WTC11 (cell line): ENCODE measurements at regions not wholly inside any gene's neighbourhood (a gene's known extent, or its start where the extent isn't known, plus 50 kb on each side); places are given as distances from the start of the nearest gene placed in this dataset.

Source experiments
- ATAC-seq: fragments of 200-7000 bp; cut with Tn5 transposase; 2 replicates; pipeline ENCODE4 v1.10.0; 2021; ENCODE audit warnings: mild to moderate bottlenecking, moderate library complexity
- CTCF ChIA-PET: fragments of 300-600 bp; sonication (Branson Sonifier 250); formaldehyde crosslinking; loops from one replicate; lab custom pipeline; 2021; ENCODE audit warnings: antibody characterized with exemption; lab: Charles Lee
- POLR2A ChIA-PET: fragments of 350-600 bp; sonication (Branson Sonifier 250); formaldehyde crosslinking; loops from one replicate; lab custom pipeline; 2021; ENCODE audit warnings: antibody characterized with exemption; lab: Charles Lee
- DNase-seq: peaks from one replicate; pipeline ENCODE4 v3.0.0; 2021; ENCODE audit warnings: low spot score
- H3K27ac Mint-ChIP-seq: 2 replicates; pipeline ENCODE4 v1.8.0; 2021; ENCODE audit warnings: mixed read lengths
- H3K27me3 Mint-ChIP-seq: 2 replicates; pipeline ENCODE4 v1.8.0; 2021; ENCODE audit warnings: low read depth, mild to moderate bottlenecking, moderate library complexity, mixed read lengths
- H3K36me3 Mint-ChIP-seq: 2 replicates; pipeline ENCODE4 v1.8.0; 2021; ENCODE audit warnings: mixed read lengths
- H3K4me1 Mint-ChIP-seq: 2 replicates; pipeline ENCODE4 v1.8.0; 2022; ENCODE audit warnings: mixed read lengths
- H3K4me3 Mint-ChIP-seq: 2 replicates; pipeline ENCODE4 v1.8.0; 2021; ENCODE audit warnings: mild to moderate bottlenecking, moderate library complexity, mixed read lengths
- H3K9me3 Mint-ChIP-seq: 2 replicates; pipeline ENCODE4 v1.8.0; 2021; ENCODE audit warnings: mixed read lengths
- ATF6 ChIP-seq: sonication (generic); formaldehyde crosslinking; IDR thresholded peaks from 2 replicates; pipeline ENCODE4 v1.8.1; 2023; ENCODE audit warnings: mild to moderate bottlenecking, missing genetic modification reagents
- CBFB ChIP-seq: sonication (generic); formaldehyde crosslinking; IDR thresholded peaks from 2 replicates; pipeline ENCODE4 v1.8.1; 2022; ENCODE audit warnings: mild to moderate bottlenecking, low read depth, missing genetic modification reagents
- CREB1 ChIP-seq: sonication (generic); formaldehyde crosslinking; IDR thresholded peaks from 2 replicates; pipeline ENCODE4 v1.8.0; 2023; ENCODE audit warnings: mild to moderate bottlenecking, missing genetic modification reagents
- E2F1 ChIP-seq: sonication (generic); formaldehyde crosslinking; IDR thresholded peaks from 2 replicates; pipeline ENCODE4 v1.8.0; 2022; ENCODE audit warnings: mild to moderate bottlenecking, missing genetic modification reagents
- FOXJ3 ChIP-seq: sonication (generic); formaldehyde crosslinking; IDR thresholded peaks from 2 replicates; pipeline ENCODE4 v1.9.0; 2021; ENCODE audit warnings: missing genetic modification reagents, mild to moderate bottlenecking, borderline replicate concordance
- FOXP1 ChIP-seq: sonication (generic); formaldehyde crosslinking; IDR thresholded peaks from 2 replicates; pipeline ENCODE4 v1.8.0; 2022; ENCODE audit warnings: missing genetic modification reagents, mild to moderate bottlenecking, moderate library complexity, borderline replicate concordance
- GABPB1 ChIP-seq: sonication (generic); formaldehyde crosslinking; IDR thresholded peaks from 2 replicates; pipeline ENCODE4 v1.8.1; 2023; ENCODE audit warnings: mild to moderate bottlenecking, missing genetic modification reagents
- JUN ChIP-seq: sonication (generic); formaldehyde crosslinking; IDR thresholded peaks from 2 replicates; pipeline ENCODE4 v1.8.0; 2023; ENCODE audit warnings: mild to moderate bottlenecking, missing genetic modification reagents
- NR3C1 ChIP-seq: sonication (generic); formaldehyde crosslinking; conservative IDR thresholded peaks from 2 replicates; pipeline ENCODE4 v1.8.1; 2023; ENCODE audit warnings: low read depth, mild to moderate bottlenecking, missing genetic modification reagents
- OVOL2 ChIP-seq: fragments of 250-450 bp; sonication (Bioruptor Pico); IDR thresholded peaks from 2 replicates; pipeline ENCODE4 v1.9.0; 2021; ENCODE audit warnings: mild to moderate bottlenecking, borderline replicate concordance
- RORB ChIP-seq: fragments of 250-450 bp; sonication (Bioruptor Pico); IDR thresholded peaks from 2 replicates; pipeline ENCODE4 v1.9.0; 2021; ENCODE audit warnings: mild to moderate bottlenecking
- SMAD3 ChIP-seq: sonication (generic); formaldehyde crosslinking; IDR thresholded peaks from 2 replicates; pipeline ENCODE4 v1.8.0; 2022; ENCODE audit warnings: missing genetic modification reagents, mild to moderate bottlenecking, borderline replicate concordance
- SOX15 ChIP-seq: fragments of 250-450 bp; sonication (Bioruptor Pico); IDR thresholded peaks from 2 replicates; pipeline ENCODE4 v1.9.0; 2021; ENCODE audit warnings: mild to moderate bottlenecking
- TCF7 ChIP-seq: sonication (generic); formaldehyde crosslinking; IDR thresholded peaks from 2 replicates; pipeline ENCODE4 v1.8.0; 2022; ENCODE audit warnings: mild to moderate bottlenecking, low read depth, missing genetic modification reagents, moderate library complexity
- TEAD1 ChIP-seq: sonication (generic); formaldehyde crosslinking; IDR thresholded peaks from 2 replicates; pipeline ENCODE4 v1.8.0; 2022; ENCODE audit warnings: mild to moderate bottlenecking, missing genetic modification reagents
- ZNF219 ChIP-seq: sonication (generic); formaldehyde crosslinking; IDR thresholded peaks from 2 replicates; pipeline ENCODE4 v1.8.0; 2023; ENCODE audit warnings: missing genetic modification reagents, mild to moderate bottlenecking, borderline replicate concordance
- ZNF281 ChIP-seq: sonication (generic); formaldehyde crosslinking; IDR thresholded peaks from 2 replicates; pipeline ENCODE4 v1.8.0; 2023; ENCODE audit warnings: mild to moderate bottlenecking, missing genetic modification reagents
- ZNF317 ChIP-seq: sonication (generic); formaldehyde crosslinking; IDR thresholded peaks from 2 replicates; pipeline ENCODE4 v1.8.1; 2023; ENCODE audit warnings: low read depth, mild to moderate bottlenecking, moderate library complexity, missing genetic modification reagents, borderline replicate concordance
- ZNF425 ChIP-seq: fragments of 250-450 bp; sonication (Bioruptor Pico); conservative IDR thresholded peaks from 2 replicates; pipeline ENCODE4 v1.9.0; 2021; ENCODE audit warnings: mild to moderate bottlenecking

GRCh38 chr5:2220741-2221140 lies 338.0 kb upstream of the IRX4 start:
- CTCF ChIA-PET: interaction anchor here (0.8 kb wide), 1 partner anchor 13 kb away, joined by 3 read pairs; no protein-coding TSS in a partner anchor

GRCh38 chr5:2219149-2219776 lies 336.5 kb upstream of the IRX4 start:
- CTCF ChIA-PET: no interaction called here
- POLR2A ChIA-PET: no interaction called here
- no peak for ATAC-seq
- Mint-ChIP-seq H3K27ac (no peak overlapping the region), H3K4me1 (no peaks in the 10 kb centered on the region), H3K27me3 (no peaks in the 10 kb centered on the region), H3K9me3 (peaks cover 14% of the 10 kb centered on the region), H3K36me3 (no peaks in the 10 kb centered on the region), H3K4me3 (no peak overlapping the region)
- DNase-seq: no peak
- TF ChIP-seq ZNF425 (CRISPR knock-in tag) (no peak), E2F1 (CRISPR knock-in tag) (no peak), SOX15 (CRISPR knock-in tag) (no peak), TEAD1 (no peak), NR3C1 (CRISPR knock-in tag) (no peak), FOXP1 (CRISPR knock-in tag) (no peak), RORB (CRISPR knock-in tag) (no peak), JUN (CRISPR knock-in tag) (no peak)

More at GRCh38 chr5:2220741-2221140, 338.0 kb upstream of the IRX4 start:
- POLR2A ChIA-PET: no interaction called here
- H3K4me1 Mint-ChIP-seq: no peaks in the 10 kb centered on the region
- no peaks in the 10 kb centered on the region for H3K27me3 Mint-ChIP-seq
- H3K36me3 Mint-ChIP-seq: no peaks in the 10 kb centered on the region
- TF ChIP-seq GABPB1 (CRISPR knock-in tag) (no peak), OVOL2 (no peak), ATF6 (CRISPR knock-in tag) (no peak), ZNF281 (CRISPR knock-in tag) (no peak), ZNF317 (CRISPR knock-in tag) (no peak), SMAD3 (CRISPR knock-in tag) (no peak), TCF7 (CRISPR knock-in tag) (no peak), FOXJ3 (CRISPR knock-in tag) (no peak), CREB1 (no peak), CBFB (CRISPR knock-in tag) (no peak), ZNF219 (CRISPR knock-in tag) (no peak)
- TF ChIP-seq, all 79 proteins: peak for 0
- no peak overlapping the region for H3K4me3 Mint-ChIP-seq
- H3K9me3 Mint-ChIP-seq: peaks cover 14% of the 10 kb centered on the region
- ATAC-seq: no peak
- DNase-seq: no peak
- H3K27ac Mint-ChIP-seq: no peak overlapping the region
